Neural progenitor cell (in vitro differentiated cells): ENCODE measurements at regions not wholly inside any gene's neighbourhood (a gene's known extent, or its start where the extent isn't known, plus 50 kb on each side); places are given as distances from the start of the nearest gene placed in this dataset.

Experiments
- DNase-seq: peaks from one replicate; pipeline ENCODE4 v3.0.0-alpha.2; 2016; ENCODE audit warnings: low spot score
- H2AFZ ChIP-seq: fragments of 200-600 bp; sonication (generic); replicated peaks from 2 replicates; pipeline ENCODE4 v1.6.1; 2016; ENCODE audit warnings: antibody characterized with exemption
- H3F3A ChIP-seq: fragments of 200-600 bp; sonication (generic); 2 replicates; pipeline ENCODE4 v1.6.1; 2016; ENCODE audit warnings: antibody characterized with exemption, low read depth
- H3K27ac ChIP-seq: fragments of 200-600 bp; sonication (generic); 2 replicates; pipeline ENCODE4 v1.5.1; 2016; ENCODE audit warnings: mild to moderate bottlenecking
- H3K27me3 ChIP-seq: fragments of 200-600 bp; sonication (generic); 2 replicates; pipeline ENCODE4 v1.6.1; 2016; ENCODE audit warnings: mild to moderate bottlenecking, moderate library complexity
- H3K36me3 ChIP-seq: fragments of 200-600 bp; sonication (generic); 2 replicates; pipeline ENCODE4 v1.5.1; 2016
- H3K4me1 ChIP-seq: fragments of 200-600 bp; sonication (generic); 2 replicates; pipeline ENCODE4 v1.6.1; 2016; ENCODE audit warnings: mixed run types
- H3K4me2 ChIP-seq: fragments of 200-600 bp; sonication (generic); 2 replicates; pipeline ENCODE4 v1.6.1; 2016
- H3K4me3 ChIP-seq: fragments of 200-600 bp; sonication (generic); 2 replicates; pipeline ENCODE4 v1.5.1; 2016
- H3K79me2 ChIP-seq: fragments of 200-600 bp; sonication (generic); 2 replicates; pipeline ENCODE4 v1.6.1; 2016; ENCODE audit warnings: low read depth
- H3K9ac ChIP-seq: fragments of 200-600 bp; sonication (generic); 2 replicates; pipeline ENCODE4 v1.6.1; 2016
- H3K9me3 ChIP-seq: fragments of 200-600 bp; sonication (generic); 2 replicates; pipeline ENCODE4 v1.5.1; 2016; ENCODE audit warnings: low read depth
- H4K20me1 ChIP-seq: fragments of 200-600 bp; sonication (generic); 2 replicates; pipeline ENCODE4 v1.6.1; 2016; ENCODE audit warnings: low read depth
- H3K27ac Mint-ChIP-seq: 3 replicates; pipeline ENCODE4 v1.8.0; 2021; ENCODE audit warnings: mixed read lengths
- H3K27me3 Mint-ChIP-seq: 2 replicates; pipeline ENCODE4 v1.8.0; 2022; ENCODE audit warnings: low read depth, mild to moderate bottlenecking, inconsistent platforms, moderate library complexity, mixed read lengths; ENCODE audit not compliant: insufficient read depth
- H3K36me3 Mint-ChIP-seq: 3 replicates; pipeline ENCODE4 v1.8.0; 2021; ENCODE audit warnings: mixed read lengths
- H3K4me1 Mint-ChIP-seq: 3 replicates; pipeline ENCODE4 v1.8.0; 2021; ENCODE audit warnings: mixed read lengths
- H3K4me3 Mint-ChIP-seq: 3 replicates; pipeline ENCODE4 v1.8.0; 2021; ENCODE audit warnings: mild to moderate bottlenecking, moderate library complexity, mixed read lengths
- H3K9me3 Mint-ChIP-seq: 3 replicates; pipeline ENCODE4 v1.8.0; 2020; ENCODE audit warnings: mixed read lengths
- CTCF ChIP-seq: fragments of 200-600 bp; sonication (generic); IDR thresholded peaks from 2 replicates; pipeline ENCODE4 v1.5.1; 2017; ENCODE audit warnings: antibody characterized with exemption, mild to moderate bottlenecking
- EZH2 ChIP-seq: fragments of 200-600 bp; sonication (generic); IDR thresholded peaks from 2 replicates; pipeline ENCODE4 v1.6.1; 2017; ENCODE audit warnings: antibody characterized with exemption, mild to moderate bottlenecking, moderate library complexity
- EZH2phosphoT487 ChIP-seq: fragments of 200-600 bp; sonication (generic); IDR thresholded peaks from 2 replicates; pipeline ENCODE4 v1.6.1; 2017; ENCODE audit warnings: antibody characterized with exemption

DNA sequence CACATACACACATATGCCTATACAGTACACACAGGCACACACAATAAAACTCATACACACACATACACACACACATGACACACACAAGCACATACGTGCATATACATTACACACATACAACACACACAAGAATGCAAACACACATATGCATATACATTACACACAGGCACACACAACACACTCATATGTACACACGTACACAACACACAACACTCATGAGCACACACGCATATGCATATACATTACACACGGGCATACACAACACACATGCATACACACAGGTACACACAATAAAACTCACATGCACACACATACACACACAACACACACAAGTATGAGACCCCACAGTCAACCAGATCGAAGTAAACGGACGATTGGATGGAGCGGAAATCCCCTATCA is 238.2 kb downstream of the ERMARD start:
- Histone ChIP-seq H3K36me3 (no peaks in the 10 kb centered on the region), H3K4me2 (no peak overlapping the region), H4K20me1 (no peaks in the 10 kb centered on the region), H3F3A (no peaks in the 10 kb centered on the region), H3K79me2 (no peaks in the 10 kb centered on the region), H2AFZ (no peak overlapping the region), H3K9me3 (no peaks in the 10 kb centered on the region), H3K4me3 (no peak overlapping the region), H3K27ac (no peak overlapping the region), H3K9ac (no peak overlapping the region), H3K4me1 (peaks cover 1% of the 10 kb centered on the region), H3K27me3 (no peaks in the 10 kb centered on the region)
- Mint-ChIP-seq H3K27ac (peak overlapping the region; percentile 7), H3K27me3 (peaks cover 9% of the 10 kb centered on the region), H3K4me3 (no peak overlapping the region), H3K4me1 (peaks cover 26% of the 10 kb centered on the region), H3K9me3 (no peaks in the 10 kb centered on the region), H3K36me3 (no peaks in the 10 kb centered on the region)
- no peak for TF ChIP-seq EZH2phosphoT487
- no peak for TF ChIP-seq EZH2
- no peak for TF ChIP-seq CTCF
- no peak for DNase-seq

- Histone ChIP-seq H3K4me3 (no peak overlapping the region), H3K9me3 (no peaks in the 10 kb centered on the region), H3K27ac (no peak overlapping the region), H3K9ac (no peak overlapping the region), H3K4me1 (no peaks in the 10 kb centered on the region), H3K36me3 (no peaks in the 10 kb centered on the region), H4K20me1 (no peaks in the 10 kb centered on the region), H2AFZ (no peak overlapping the region), H3K79me2 (no peaks in the 10 kb centered on the region), H3F3A (no peaks in the 10 kb centered on the region), H3K4me2 (no peak overlapping the region), H3K27me3 (no peaks in the 10 kb centered on the region)
- Mint-ChIP-seq H3K9me3 (no peaks in the 10 kb centered on the region), H3K27ac (peak overlapping the region; percentile 7), H3K27me3 (peaks cover 9% of the 10 kb centered on the region), H3K4me1 (peaks cover 22% of the 10 kb centered on the region), H3K36me3 (no peaks in the 10 kb centered on the region), H3K4me3 (no peak overlapping the region)
- no peak for TF ChIP-seq CTCF
- TF ChIP-seq EZH2phosphoT487 = no peak
- no peak for TF ChIP-seq EZH2
- no peak for DNase-seq
Observed at GRCh38 chr6:169988769-169989550, 237.5 kb downstream of the ERMARD start.

- no peak overlapping the region for H2AFZ ChIP-seq
- no peaks in the 10 kb centered on the region for H3K9me3 ChIP-seq
- H3K9ac ChIP-seq = no peak overlapping the region
- peaks cover 11% of the 10 kb centered on the region for H3K27me3 Mint-ChIP-seq
- no peak overlapping the region for H3K4me3 Mint-ChIP-seq
- H3K36me3 ChIP-seq = no peaks in the 10 kb centered on the region
- H3K27ac Mint-ChIP-seq = no peak overlapping the region
- no peaks in the 10 kb centered on the region for H3F3A ChIP-seq
- no peaks in the 10 kb centered on the region for H3K36me3 Mint-ChIP-seq
- peaks cover 15% of the 10 kb centered on the region for H3K4me1 Mint-ChIP-seq
- no peak overlapping the region for H3K4me3 ChIP-seq
- no peaks in the 10 kb centered on the region for H3K79me2 ChIP-seq
- no peaks in the 10 kb centered on the region for H4K20me1 ChIP-seq
- DNase-seq = no peak
- no peaks in the 10 kb centered on the region for H3K27me3 ChIP-seq
- no peaks in the 10 kb centered on the region for H3K4me1 ChIP-seq
- no peaks in the 10 kb centered on the region for H3K9me3 Mint-ChIP-seq
- H3K4me2 ChIP-seq = no peak overlapping the region
- no peak for TF ChIP-seq EZH2phosphoT487
- no peak for TF ChIP-seq CTCF
- no peak for TF ChIP-seq EZH2
- H3K27ac ChIP-seq = no peak overlapping the region
Observed at GRCh38 chr6:169986848-169987498, 235.6 kb downstream of the ERMARD start.
